NCI-H2081 treated with DMSO at 0.1 percent for 48 hours (cell line): ENCODE measurements at regions not wholly inside any gene's neighbourhood (a gene's known extent, or its start where the extent isn't known, plus 50 kb on each side); places are given as distances from the start of the nearest gene placed in this dataset.
"Not testable (repeated sequence)": the region's sequence is repeated elsewhere in the genome, so short reads cannot be mapped to it uniquely, and the experiment has no call there.

Source experiments
- DNase-seq: peaks from one replicate; lab custom pipeline; 2025; lab: John Stamatoyannopoulos, UW

DNA sequence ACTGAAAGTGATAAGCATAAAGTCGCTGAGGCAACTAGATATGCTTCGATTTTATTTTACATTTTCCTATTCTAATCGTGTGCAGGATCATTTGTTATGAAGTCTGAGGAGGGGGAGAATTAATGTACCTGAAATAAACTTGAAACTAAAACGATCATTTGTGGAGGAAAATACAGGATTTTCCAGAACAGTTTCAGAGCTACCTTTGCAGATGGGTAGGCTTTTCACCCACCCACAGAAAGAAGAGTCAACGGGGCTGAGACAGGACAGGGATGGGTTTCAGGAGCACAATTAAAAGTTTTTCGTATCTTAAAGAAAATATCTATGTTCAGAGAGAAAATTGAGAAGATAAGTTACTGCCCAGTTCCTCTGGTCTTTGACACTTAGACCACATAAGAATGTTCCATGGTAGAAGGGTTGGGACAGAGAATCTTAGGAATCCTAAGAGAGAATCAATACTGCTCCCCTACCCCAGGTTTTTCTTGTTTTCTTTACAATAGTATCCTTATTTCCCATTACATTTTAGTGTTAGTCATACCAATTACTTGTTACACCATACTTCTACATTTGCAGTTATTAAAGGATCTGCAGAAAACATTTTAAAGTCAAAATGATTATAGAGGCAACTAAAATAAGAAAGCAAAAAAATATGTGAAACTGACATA lies 211.4 kb downstream of the DEPDC1B start:
- DNase-seq, result no peak

DNA sequence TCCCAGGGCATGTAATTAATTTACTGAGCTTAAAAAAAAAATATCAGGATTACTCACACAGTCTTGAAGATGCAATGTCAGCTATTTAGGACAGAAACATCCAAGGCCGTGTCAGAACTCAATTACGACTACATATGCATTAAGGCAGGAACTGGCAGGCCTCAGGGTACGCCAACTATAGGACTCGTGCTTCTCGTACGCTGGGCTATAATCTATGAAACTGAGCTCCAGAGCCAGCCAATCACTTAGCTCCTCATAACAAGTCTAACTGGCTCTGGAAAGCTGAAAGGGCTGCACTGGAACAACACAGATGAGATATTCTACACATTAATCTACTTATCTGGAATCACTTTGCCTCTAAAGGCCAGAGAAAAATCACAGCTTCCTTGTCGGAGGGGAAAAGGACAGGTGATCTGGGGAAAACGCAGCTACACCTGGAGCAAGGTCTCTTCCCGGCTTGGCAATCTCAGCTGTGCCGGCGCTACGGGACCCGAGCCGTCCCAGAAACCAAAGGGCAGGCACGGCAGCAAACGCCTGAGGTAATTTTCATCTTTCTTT lies 212.0 kb downstream of the DEPDC1B start:
- peak; percentile 24 for DNase-seq

DNA sequence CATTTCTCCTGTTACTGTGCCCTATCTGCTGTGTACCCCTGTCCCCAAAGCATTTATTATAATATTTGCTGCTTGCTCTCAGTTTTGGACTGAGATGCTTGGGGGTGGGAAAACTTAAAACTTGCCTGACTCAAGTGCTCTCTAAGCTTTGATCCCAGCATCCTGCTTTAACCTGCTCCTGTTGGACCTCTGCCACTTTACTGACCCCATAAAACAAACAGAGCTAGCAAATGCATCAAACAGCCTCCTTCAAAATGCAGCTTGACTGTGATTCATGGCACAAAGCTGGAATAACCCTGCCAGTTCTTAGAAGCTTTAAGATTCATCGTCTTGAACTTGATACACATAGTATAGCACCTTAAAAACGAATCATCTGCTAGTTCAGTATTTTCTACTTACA lies 212.5 kb downstream of the DEPDC1B start:
- DNase-seq, result no peak

DNA sequence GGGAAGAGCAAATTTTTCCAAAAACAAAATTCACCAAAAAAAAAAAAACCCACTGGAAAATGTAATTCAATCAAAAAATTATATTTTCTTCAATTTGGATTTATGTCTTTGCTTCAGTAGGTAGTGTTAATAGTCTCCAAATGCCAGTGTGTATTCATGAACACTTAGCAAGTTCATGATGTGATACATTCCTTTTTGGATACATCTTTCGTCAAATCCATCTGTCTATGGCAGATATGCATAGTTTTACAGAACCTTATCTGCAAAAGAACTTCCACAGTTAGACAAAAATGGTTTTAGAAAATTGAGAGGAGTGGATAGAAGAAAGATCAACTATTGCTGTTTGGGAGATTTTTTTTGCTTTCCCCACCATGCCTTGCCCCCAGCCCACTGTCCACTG lies 214.6 kb downstream of the DEPDC1B start:
- no peak for DNase-seq

DNA sequence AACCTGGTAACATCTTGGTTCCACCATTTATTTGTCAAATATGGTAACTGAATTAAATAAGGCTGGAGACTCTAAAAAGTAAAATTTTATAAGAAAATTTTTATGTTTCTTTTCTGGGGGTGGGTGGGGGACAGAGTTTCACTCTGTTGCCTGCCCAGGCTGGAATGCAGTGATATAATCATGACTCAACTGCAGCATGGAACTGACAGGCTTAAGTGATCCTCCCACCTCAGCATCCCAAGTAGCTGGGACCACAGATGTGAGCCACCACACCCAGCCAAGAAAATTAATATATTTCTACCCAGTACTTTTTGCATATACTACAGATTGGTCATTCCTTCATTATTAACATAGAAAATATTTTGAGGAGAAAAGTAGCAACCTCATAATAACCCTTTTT lies 216.9 kb downstream of the DEPDC1B start:
- no peak for DNase-seq

DNA sequence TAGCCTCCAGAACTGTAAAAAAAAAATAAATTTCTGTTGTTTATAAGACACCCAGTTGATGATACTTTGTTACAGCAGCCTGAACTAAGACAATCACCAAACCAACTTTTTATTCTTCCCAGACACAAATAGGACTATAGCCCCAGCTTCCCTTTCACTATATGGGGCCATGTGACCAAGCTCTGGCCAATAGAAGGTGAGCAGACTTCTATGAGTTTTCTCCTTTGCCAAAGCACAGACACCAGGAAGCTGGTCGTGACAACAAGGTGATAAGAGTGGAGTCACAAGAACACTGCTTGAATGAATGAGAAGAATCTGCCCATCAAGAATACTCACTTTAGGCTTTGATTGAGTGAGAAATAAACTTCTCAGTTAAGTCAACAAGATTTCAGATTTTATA lies 217.7 kb downstream of the DEPDC1B start:
- DNase-seq, result no peak

DNA sequence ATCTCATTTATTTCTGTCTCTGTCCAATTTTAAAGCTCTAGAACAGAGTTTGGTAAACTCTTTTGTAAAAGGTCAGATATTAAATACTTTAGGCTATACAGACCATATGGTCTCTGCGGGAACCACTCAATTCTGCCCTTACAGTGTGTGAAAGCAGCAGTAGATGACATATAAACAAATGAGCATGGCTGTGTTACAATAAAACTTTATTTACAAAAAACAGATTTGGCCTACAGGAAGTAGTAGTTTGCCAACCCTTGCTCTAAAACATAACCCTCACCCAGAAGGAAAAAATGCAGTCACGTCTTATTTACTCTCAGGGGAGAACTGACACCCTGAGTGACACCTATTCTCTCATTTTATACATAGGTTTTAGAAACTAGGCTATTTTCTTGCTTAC lies 220.4 kb downstream of the DEPDC1B start:
- no peak for DNase-seq

DNA sequence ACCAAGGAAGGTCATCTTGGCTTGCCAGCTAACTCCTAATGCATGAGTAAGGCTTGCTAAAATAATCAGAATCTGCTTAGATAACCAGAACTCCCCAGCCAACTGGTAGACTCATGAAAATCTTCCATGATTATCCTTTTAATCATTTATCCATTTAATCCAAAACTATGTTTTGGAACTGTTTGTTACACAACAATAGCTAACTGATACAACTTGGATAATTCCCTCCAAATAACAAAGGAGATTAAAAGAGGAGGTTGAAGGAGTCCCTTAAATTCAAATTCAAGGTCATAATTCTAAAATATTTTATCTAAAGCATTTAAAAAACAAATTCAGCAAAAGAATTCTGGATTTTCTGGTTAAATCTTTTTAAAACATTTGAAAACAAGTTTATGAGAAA lies 222.1 kb downstream of the DEPDC1B start:
- no peak for DNase-seq

DNA sequence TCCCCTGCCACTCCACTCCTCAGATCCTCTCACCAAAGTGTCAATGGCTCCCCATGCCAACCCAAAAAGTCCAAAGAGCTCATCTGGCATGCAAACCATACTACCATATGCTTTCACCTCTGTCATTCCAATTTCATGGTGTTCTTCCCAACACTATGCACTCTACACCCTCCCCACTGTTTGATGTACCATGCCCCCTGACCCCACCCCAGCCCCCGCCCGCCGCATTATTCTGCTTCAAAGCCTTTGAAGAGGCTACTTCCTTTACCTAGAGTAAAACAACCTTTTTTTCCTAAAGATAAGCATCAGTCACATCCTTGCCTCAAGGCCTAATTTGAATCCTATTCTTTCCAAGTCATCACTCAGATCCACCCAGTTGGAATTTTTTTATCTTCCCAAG lies 226.3 kb downstream of the DEPDC1B start:
- no peak for DNase-seq

DNA sequence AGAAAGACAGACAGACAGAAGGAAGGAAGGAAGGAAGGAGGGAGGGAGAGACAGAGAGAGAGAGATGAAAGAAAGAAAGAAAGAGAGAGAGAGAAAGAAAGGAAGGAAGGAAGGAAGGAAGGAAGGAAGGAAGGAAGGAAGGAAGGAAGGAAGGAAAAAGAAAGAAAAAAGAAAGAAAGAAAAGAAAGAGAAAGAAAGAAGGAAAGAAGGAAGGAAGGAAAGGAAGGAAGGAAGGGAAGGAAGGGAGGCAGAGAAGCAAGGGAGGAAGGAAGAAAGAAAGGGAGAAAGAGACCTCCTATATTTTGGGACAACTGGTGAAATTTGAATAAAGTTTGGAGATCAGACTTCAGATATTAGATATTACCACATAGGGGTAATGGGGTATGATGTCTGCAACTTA lies 226.9 kb downstream of the DEPDC1B start:
- not testable (repeated sequence) for DNase-seq

DNA sequence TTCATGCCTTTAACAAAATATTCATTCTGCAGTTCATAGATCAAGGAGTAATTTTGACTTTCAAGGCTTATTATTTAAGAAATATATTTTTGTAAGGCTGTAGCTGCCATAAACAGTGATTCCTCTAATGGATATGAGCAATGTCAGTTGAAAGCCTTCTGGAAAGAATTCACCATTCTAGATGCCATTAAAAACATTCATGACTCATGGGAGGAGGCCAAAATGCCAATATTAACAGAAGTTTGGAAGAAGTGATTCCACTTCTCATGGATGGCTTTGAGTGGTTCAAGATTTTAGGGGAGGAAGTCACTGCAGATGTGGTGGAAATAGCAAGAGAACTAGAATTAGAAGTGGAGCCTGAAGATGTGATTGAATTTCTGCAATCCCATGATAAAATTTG lies 229.1 kb downstream of the DEPDC1B start:
- DNase-seq, result no peak

DNA sequence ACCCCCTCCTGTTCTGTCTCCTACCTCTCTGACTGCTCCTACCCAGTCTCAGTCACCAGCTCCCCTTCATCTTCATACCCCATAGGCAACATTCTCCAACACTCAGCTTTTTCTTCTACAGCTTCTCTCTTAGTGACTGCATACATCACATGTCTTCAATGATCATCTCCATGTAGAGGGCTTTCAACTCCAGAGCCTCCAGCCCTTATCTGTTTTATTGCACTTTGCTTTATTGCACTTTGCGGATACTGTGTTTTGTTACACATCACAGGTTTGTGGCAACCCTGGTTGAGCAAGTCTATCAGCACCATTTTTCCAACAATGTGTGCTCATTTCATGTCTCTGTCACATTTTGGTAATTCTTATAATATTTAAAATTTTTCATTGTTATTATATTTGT lies 230.7 kb downstream of the DEPDC1B start:
- DNase-seq, result no peak

DNA sequence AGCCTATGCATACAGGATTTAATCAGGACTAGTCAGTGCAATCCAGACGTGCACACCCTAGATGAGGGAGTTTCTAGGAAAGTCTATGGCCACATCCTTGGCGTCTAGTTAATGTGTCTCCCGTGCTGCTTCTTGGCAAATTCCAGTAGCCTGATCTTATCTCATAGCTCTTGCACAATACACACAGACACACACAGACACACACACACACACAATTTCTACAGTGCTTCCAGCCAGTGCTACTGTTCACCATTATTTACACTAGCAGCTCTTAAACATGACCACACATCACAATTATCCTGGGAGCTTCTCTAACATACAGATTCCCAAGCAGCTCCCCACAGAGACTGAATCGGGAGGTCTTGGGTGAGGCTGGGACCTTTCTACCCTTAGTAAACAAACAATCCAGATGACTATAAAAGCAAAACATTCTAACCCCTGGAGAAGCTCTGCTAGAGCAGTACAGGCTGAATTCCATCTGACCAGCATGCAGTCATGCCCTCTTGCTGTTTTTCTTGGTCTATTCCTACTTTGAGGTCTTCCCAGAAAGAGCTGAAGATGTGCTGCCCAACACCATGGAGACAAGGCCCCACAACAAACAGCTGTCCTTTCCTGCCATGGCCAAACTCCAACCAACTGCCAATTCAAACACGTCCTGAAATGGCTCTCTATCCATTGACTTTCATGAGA lies 236.6 kb downstream of the DEPDC1B start:
- DNase-seq, result no peak

DNA sequence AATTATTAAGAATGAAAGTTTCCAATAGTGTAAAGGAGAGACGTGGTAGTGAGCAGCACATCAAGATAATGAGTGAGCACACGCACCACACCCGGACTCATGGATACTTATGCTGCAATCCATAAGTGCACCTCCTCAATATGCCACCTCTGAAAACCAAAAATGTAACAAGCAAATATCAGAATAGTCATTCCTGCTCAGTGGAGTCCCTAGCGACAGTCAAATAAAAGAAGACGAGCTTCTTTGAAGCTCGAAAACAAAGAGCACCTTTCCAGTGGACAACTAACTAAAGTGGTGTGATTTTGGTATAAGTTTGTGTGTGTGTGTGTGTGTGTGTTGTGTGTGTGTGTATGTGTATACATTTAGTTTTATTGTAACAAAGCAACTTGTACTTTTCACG lies 241.3 kb downstream of the DEPDC1B start:
- no peak for DNase-seq

DNA sequence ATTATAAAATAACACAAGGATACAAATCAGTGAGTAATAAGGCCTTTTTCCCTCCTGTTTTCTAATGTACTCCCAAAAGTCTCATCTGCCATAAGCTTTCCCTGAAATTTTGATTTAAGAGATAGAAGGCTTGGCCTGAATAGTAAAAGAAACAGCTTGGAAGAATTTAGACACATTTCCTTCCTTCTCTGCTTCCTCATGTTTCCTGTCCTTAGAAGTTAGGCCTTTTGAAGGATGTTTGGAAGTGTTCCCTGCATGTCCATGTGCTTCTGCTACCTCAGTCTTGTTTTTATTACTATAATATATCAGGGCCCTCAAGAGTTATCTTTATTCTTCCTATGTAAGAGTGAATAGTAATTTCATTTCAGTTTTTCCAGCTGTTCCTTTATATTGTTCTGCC lies 242.7 kb downstream of the DEPDC1B start:
- no peak for DNase-seq

DNA sequence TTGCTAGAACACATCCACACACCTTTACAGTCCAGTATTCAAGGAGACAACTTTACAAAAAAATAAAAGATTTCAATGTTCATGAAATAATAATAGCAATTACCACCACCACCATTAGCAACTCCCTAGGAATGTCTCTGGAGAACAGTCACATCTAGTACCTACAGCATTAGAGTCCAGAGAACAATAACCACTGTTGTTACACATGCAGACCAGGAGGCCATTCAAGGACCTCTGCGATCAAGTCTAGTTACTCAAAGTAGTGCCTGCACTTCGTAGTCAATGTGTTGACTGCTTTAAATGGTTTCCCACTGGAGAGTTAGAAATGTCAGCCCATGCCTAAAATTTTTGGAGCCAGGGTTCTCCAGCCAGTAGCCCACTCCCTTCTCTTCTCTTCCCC lies 244.4 kb downstream of the DEPDC1B start:
- no peak for DNase-seq

DNA sequence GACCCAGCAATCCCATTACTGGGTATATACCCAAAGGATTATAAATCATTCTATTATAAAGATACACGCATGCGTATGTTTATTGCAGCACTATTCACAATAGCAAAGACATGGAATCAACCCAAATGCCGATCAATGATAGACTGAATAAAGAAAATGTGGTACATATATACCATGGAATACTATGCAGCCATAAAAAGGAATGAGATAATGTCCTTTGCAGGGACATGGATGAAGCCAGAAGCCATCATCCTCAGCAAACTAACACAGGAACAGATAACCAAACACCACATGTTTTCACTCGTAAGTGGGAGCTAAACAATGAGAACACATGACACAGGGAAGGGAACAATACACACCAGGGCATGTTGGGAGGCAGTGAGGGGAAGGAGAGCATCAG lies 245.7 kb downstream of the DEPDC1B start:
- DNase-seq, result not testable (repeated sequence)

DNA sequence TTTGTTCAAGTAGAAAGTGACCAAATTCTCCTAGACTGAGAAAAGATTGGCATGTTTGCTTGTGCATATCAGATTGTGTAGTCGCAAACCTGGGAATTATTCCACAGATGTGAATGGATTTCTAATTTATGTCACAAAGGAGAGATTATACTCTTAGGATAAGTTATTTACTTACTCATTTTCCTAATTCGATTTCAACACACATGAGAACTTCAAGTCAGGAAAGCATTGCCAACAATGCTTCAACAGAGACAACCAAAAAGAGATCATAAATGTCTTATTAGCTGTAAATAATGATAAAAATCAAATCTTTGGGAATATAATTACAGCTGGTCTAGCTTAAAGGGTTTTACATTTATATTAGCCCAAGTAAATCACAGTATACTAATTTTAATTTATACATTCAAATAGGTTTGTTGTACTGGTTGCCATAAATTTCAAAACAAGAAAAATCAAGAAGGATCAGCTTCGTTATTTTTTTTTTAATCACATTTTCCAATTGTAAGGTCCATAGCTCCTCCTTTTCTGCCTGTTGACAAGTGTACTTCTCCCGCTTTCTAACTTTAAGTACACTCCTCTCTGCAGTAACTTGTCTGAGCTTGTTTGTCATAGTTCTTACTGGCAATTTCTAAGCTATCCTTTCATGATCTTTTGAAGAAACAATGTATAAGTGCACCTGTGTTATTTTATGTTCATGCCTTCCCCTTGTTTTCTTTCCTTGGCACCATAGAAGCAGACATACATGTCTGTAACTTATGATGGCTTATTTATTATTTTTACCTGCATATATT lies 246.6 kb downstream of the DEPDC1B start:
- DNase-seq, result no peak

DNA sequence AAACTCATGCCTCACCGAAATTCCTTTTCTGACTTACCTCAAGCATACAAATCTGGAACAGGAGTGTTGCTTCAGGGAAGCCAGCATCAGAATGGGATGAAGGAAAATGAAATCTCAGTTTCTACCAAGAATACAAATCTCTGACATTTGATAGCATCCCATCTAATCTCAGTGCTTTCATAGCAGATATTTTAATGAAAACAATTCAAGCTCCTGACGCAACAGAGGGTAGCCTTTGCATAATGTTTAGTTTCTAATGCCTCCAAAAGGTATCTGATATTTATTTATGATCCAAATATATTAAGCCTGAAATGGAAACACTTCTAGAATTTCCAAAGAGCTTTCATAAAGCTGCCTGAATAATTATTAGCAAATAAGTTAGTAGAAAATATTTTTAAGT lies 251.4 kb downstream of the DEPDC1B start:
- no peak for DNase-seq

DNA sequence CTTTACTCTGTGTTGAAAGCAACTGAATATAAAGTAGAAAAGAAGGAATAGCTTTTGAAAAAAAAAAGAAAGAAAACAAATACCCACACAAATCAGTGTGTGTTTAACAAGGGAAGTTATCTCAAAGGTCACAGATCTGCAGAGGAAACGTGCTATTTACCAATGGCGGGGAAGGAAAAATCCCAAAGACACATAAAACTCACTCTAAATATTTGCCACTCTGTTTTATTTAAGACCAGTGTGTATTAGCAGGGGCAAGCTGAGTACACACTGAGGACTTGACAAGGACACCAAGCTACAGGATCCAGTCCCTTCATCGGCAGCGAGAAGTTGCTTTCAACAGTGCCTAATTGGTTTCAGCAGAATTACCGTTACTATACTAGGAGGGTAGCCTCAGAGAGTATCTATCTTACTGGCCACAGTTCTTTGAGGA lies 252.5 kb downstream of the DEPDC1B start:
- no peak for DNase-seq

DNA sequence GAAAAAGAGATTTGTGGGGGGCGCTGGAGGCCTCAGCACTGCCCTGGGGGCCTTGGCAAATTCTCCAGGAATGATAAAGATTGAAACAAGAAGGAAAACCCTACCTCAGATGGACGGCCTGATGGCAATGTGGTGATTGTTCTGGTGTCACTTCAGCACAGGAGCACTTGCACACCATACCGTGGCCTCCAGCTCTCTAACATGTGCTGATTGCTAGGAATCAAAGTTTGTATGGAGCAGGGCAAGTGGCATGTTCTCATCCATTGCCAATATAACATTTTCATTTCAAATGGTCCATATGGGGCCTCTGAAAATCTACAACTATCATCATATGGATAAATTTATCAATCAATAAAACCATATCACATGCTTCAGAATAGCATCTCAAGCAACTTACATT lies 253.0 kb downstream of the DEPDC1B start:
- DNase-seq, result no peak

DNA sequence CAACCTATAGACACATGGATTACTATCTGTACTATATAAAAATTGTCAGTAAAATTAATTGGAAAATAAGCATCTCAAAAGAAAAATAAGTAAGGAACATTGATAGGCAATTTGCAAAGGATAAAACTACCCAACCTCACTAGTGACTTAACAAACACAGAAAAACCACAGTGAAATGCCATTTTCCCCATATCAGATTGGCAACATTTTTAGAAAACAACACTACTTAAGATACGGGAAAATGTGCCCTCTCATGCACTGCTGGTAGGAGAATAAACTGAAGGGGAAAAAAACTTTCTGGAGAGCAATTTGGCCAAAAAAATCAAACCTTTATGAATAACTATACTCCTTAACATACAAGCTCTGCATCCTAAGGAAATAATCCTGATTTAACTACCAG lies 254.0 kb downstream of the DEPDC1B start:
- DNase-seq, result no peak

DNA sequence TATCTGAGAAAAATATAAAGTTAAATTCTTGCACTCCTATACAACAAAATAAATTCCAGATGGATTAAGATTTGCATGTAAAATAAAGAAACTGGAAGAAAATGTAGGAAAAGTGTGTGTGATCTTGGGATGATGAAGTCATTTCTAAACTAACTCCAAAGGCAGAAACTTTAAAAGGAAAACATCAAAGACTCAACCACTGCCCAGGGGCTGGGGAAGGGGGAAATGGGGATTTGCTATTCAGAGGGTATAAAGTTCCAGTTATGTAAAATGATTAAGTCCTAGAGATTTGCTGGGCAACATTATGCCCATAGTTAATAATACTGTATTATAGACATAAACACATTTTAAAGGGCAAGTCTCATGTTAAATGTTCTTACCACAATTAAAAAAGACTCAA lies 254.5 kb downstream of the DEPDC1B start:
- no peak for DNase-seq
